ENCODE measurements at regions not wholly inside any gene's neighbourhood (a gene's known extent, or its start where the extent isn't known, plus 50 kb on each side); places are given as distances from the start of the nearest gene placed in this dataset.

DNA sequence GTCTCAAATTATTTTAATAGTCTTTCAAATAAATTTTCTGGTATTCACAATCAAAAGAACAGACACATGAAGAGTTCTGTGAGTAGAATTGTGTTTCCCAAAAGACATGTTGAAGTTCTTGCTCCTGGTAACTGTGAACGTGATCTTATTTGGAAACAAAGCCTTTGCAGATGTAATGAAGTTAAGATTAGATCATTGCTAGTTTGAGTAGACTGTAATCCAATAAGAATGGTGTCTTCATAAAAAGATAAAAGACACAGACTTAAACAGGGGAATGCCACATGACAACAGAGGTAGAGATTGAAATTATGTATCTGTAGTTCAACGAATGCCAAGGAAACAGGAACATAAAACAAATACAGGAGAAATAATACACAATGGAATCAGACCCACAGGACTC lies 357.4 kb upstream of the CA10 start:
- CTCF ChIA-PET = no interaction called here
- Histone ChIP-seq H3K4me1 (ENCODE audit: control insufficient read depth in 1 of 2, insufficient read depth in 2 of 2, low read length in 2 of 2) (no peaks in the 10 kb centered on the region), H3K4me3 (replicated peaks in 1 of 2; ENCODE audit: low read depth in 1 of 2, low read length in 2 of 2) (no peak overlapping the region), H3K27ac (ENCODE audit: low read depth, low read length) (no peak overlapping the region), H3K9ac (ENCODE audit: low read length) (no peak overlapping the region), H3K9me2 (ENCODE audit: insufficient read depth) (no peaks in the 10 kb centered on the region), H3K27me3 (ENCODE audit: insufficient read depth, low read length) (no peaks in the 10 kb centered on the region), H3K79me2 (ENCODE audit: insufficient read depth, low read length) (no peaks in the 10 kb centered on the region), H3K36me3 (ENCODE audit: control insufficient read depth in 1 of 2, insufficient read depth in 2 of 2, low read length in 2 of 2) (no peaks in the 10 kb centered on the region), H3K9me3 (ENCODE audit: control insufficient read depth in 1 of 2, insufficient read depth in 1 of 2, low read depth in 1 of 2, low read length in 2 of 2) (peaks cover 33 to 51% of the 10 kb centered on the region in 2 experiments; a peak in 3 of 4 replicates), H4K20me1 (ENCODE audit: insufficient read depth) (no peaks in the 10 kb centered on the region), H2AFZ (ENCODE audit: low read depth, low read length, poor library complexity, severe bottlenecking) (no peak overlapping the region), H3K4me2 (ENCODE audit: low read length) (no peak overlapping the region)
- ATAC-seq (no peak), DNase-seq (ENCODE audit: low read depth, low spot score) (no peak)
- RAD21 ChIA-PET (ENCODE audit: low non-redundant PET in 1 of 2, low total read pairs in 2 of 2, uncharacterized antibody in 2 of 2, unreplicated experiment in 2 of 2) = no interaction called here
- intact Hi-C loops (cut with micrococcal nuclease) = no loop called here
- POLR2A ChIA-PET = no interaction called here
- no peak for TF ChIP-seq SP1 (IDR thresholded peaks at IDR 0.05; ENCODE audit: low read depth)
- no peak for TF ChIP-seq ELF1 (IDR thresholded peaks at IDR 0.05; ENCODE audit: borderline replicate concordance, low read depth)
- BruUV-seq (replicated peaks) = no TSS peak

DNA sequence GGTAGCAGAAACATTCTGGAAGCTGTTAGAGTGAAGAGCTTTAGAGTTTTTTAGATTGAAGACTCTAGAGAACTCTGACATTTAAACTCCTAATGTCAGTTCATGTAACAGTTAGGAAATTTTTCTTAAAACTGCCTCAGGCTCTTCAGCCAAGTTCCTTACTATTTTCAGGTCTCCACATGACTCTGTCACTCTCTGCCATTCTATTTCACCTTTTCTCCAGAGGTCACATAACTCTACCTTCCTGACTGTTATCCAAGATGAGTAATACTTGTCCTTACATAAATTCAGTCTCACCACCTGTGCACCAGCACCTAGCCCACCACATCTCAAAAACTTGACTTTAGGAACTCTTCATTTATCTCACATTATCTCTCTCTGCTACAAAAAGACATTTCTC lies 347.1 kb upstream of the CA10 start:
- H3K4me1 ChIP-seq (ENCODE audit: control insufficient read depth in 1 of 2, insufficient read depth in 2 of 2, low read length in 2 of 2) = no peaks in the 10 kb centered on the region
- ChIA-PET RAD21 (ENCODE audit: low non-redundant PET in 1 of 2, low total read pairs in 2 of 2, uncharacterized antibody in 2 of 2, unreplicated experiment in 2 of 2) (no interaction called here), POLR2A (no interaction called here), CTCF (no interaction called here)
- H4K20me1 ChIP-seq (ENCODE audit: insufficient read depth) = no peaks in the 10 kb centered on the region
- H3K9ac ChIP-seq (ENCODE audit: low read length) = no peak overlapping the region
- intact Hi-C loops (cut with micrococcal nuclease) = no loop called here
- H3K4me2 ChIP-seq (ENCODE audit: low read length) = no peak overlapping the region
- no peak overlapping the region for H2AFZ ChIP-seq (ENCODE audit: low read depth, low read length, poor library complexity, severe bottlenecking)
- H3K9me3 ChIP-seq (ENCODE audit: control insufficient read depth in 1 of 2, insufficient read depth in 1 of 2, low read depth in 1 of 2, low read length in 2 of 2) = peaks cover 44 to 62% of the 10 kb centered on the region in 2 experiments; a peak in 2 of 4 replicates
- H3K27ac ChIP-seq (ENCODE audit: low read depth, low read length) = no peak overlapping the region
- H3K4me3 ChIP-seq (replicated peaks in 1 of 2; ENCODE audit: low read depth in 1 of 2, low read length in 2 of 2) = no peak overlapping the region
- DNase-seq (ENCODE audit: low read depth, low spot score) = no peak
- no TSS peak for BruUV-seq (replicated peaks)
- no peaks in the 10 kb centered on the region for H3K27me3 ChIP-seq (ENCODE audit: insufficient read depth, low read length)
- H3K36me3 ChIP-seq (ENCODE audit: control insufficient read depth in 1 of 2, insufficient read depth in 2 of 2, low read length in 2 of 2) = no peaks in the 10 kb centered on the region
- no peaks in the 10 kb centered on the region for H3K79me2 ChIP-seq (ENCODE audit: insufficient read depth, low read length)
- TF ChIP-seq POLR2AphosphoS5 (IDR thresholded peaks at IDR 0.05; ENCODE audit: low read depth, low read length) = no peak
- no peak for TF ChIP-seq JUND (IDR thresholded peaks at IDR 0.05)
- TF ChIP-seq, protein P1, sequence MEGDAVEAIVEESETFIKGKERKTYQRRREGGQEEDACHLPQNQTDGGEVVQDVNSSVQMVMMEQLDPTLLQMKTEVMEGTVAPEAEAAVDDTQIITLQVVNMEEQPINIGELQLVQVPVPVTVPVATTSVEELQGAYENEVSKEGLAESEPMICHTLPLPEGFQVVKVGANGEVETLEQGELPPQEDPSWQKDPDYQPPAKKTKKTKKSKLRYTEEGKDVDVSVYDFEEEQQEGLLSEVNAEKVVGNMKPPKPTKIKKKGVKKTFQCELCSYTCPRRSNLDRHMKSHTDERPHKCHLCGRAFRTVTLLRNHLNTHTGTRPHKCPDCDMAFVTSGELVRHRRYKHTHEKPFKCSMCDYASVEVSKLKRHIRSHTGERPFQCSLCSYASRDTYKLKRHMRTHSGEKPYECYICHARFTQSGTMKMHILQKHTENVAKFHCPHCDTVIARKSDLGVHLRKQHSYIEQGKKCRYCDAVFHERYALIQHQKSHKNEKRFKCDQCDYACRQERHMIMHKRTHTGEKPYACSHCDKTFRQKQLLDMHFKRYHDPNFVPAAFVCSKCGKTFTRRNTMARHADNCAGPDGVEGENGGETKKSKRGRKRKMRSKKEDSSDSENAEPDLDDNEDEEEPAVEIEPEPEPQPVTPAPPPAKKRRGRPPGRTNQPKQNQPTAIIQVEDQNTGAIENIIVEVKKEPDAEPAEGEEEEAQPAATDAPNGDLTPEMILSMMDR (IDR thresholded peaks at IDR 0.05 in 2 of 3, conservative IDR thresholded peaks at IDR 0.05 in 1 of 3; ENCODE audit: borderline replicate concordance in 1 of 3, insufficient read depth in 1 of 3, low read depth in 2 of 3, low read length in 2 of 3) = no peak
- TF ChIP-seq, protein P2, sequence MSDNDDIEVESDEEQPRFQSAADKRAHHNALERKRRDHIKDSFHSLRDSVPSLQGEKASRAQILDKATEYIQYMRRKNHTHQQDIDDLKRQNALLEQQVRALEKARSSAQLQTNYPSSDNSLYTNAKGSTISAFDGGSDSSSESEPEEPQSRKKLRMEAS (IDR thresholded peaks at IDR 0.05) = no peak
- TF ChIP-seq SP1 (IDR thresholded peaks at IDR 0.05; ENCODE audit: low read depth) = no peak
- TF ChIP-seq, protein P3, sequence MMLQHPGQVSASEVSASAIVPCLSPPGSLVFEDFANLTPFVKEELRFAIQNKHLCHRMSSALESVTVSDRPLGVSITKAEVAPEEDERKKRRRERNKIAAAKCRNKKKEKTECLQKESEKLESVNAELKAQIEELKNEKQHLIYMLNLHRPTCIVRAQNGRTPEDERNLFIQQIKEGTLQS (IDR thresholded peaks at IDR 0.05) = no peak
- TF ChIP-seq, protein P4, sequence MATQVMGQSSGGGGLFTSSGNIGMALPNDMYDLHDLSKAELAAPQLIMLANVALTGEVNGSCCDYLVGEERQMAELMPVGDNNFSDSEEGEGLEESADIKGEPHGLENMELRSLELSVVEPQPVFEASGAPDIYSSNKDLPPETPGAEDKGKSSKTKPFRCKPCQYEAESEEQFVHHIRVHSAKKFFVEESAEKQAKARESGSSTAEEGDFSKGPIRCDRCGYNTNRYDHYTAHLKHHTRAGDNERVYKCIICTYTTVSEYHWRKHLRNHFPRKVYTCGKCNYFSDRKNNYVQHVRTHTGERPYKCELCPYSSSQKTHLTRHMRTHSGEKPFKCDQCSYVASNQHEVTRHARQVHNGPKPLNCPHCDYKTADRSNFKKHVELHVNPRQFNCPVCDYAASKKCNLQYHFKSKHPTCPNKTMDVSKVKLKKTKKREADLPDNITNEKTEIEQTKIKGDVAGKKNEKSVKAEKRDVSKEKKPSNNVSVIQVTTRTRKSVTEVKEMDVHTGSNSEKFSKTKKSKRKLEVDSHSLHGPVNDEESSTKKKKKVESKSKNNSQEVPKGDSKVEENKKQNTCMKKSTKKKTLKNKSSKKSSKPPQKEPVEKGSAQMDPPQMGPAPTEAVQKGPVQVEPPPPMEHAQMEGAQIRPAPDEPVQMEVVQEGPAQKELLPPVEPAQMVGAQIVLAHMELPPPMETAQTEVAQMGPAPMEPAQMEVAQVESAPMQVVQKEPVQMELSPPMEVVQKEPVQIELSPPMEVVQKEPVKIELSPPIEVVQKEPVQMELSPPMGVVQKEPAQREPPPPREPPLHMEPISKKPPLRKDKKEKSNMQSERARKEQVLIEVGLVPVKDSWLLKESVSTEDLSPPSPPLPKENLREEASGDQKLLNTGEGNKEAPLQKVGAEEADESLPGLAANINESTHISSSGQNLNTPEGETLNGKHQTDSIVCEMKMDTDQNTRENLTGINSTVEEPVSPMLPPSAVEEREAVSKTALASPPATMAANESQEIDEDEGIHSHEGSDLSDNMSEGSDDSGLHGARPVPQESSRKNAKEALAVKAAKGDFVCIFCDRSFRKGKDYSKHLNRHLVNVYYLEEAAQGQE (IDR thresholded peaks at IDR 0.05; ENCODE audit: low read depth) = no peak
- no peak for TF ChIP-seq ZFX (IDR thresholded peaks at IDR 0.05)
- TF ChIP-seq SRF (IDR thresholded peaks at IDR 0.05; ENCODE audit: low read depth) = no peak
- no peak for TF ChIP-seq FOSL1 (IDR thresholded peaks at IDR 0.05; ENCODE audit: low read depth)
- TF ChIP-seq CBX3 (IDR thresholded peaks at IDR 0.05; ENCODE audit: low read depth) = no peak
- TF ChIP-seq, protein P5, sequence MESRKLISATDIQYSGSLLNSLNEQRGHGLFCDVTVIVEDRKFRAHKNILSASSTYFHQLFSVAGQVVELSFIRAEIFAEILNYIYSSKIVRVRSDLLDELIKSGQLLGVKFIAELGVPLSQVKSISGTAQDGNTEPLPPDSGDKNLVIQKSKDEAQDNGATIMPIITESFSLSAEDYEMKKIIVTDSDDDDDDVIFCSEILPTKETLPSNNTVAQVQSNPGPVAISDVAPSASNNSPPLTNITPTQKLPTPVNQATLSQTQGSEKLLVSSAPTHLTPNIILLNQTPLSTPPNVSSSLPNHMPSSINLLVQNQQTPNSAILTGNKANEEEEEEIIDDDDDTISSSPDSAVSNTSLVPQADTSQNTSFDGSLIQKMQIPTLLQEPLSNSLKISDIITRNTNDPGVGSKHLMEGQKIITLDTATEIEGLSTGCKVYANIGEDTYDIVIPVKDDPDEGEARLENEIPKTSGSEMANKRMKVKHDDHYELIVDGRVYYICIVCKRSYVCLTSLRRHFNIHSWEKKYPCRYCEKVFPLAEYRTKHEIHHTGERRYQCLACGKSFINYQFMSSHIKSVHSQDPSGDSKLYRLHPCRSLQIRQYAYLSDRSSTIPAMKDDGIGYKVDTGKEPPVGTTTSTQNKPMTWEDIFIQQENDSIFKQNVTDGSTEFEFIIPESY (IDR thresholded peaks at IDR 0.05; ENCODE audit: extremely low read depth, insufficient replicate concordance, low read length) = no peak
- no peak for ATAC-seq
- H3K9me2 ChIP-seq (ENCODE audit: insufficient read depth) = no peaks in the 10 kb centered on the region

Measured in HCT116 (cell line).